Bone marrow (tissue), 2 donors: ENCODE measurements at regions not wholly inside any gene's neighbourhood (a gene's known extent, or its start where the extent isn't known, plus 50 kb on each side); places are given as distances from the start of the nearest gene placed in this dataset.

Source experiments
- DNase-seq, 2 donors: peaks; one replicate each; lab custom pipeline; 2025; lab: John Stamatoyannopoulos, UW

GRCh38 chr20:21956591-21956990 is 251.1 kb downstream of the PAX1 start:
- DNase-seq: no peak

GRCh38 chr20:21947406-21947805 is 241.9 kb downstream of the PAX1 start:
- no peak for DNase-seq

GRCh38 chr20:21944227-21944626 is 238.8 kb downstream of the PAX1 start:
- no peak for DNase-seq

GRCh38 chr20:21941941-21942805 is 236.7 kb downstream of the PAX1 start:
- no peak for DNase-seq

- DNase-seq: no peak
Measured at GRCh38 chr20:21936720-21937380, 231.4 kb downstream of the PAX1 start.

GRCh38 chr20:21936261-21936660 is 230.8 kb downstream of the PAX1 start:
- no peak for DNase-seq

GRCh38 chr20:21933526-21933925 is 228.1 kb downstream of the PAX1 start:
- no peak for DNase-seq

- DNase-seq: no peak
Measured at GRCh38 chr20:21921251-21921650, 215.8 kb downstream of the PAX1 start.

GRCh38 chr20:21920211-21920610 is 214.7 kb downstream of the PAX1 start:
- DNase-seq: no peak

- no peak for DNase-seq
Measured at GRCh38 chr20:21918398-21918797, 212.9 kb downstream of the PAX1 start.

- DNase-seq: no peak
Measured at GRCh38 chr20:21902391-21902790, 196.9 kb downstream of the PAX1 start.

GRCh38 chr20:21901470-21902275 is 196.2 kb downstream of the PAX1 start:
- DNase-seq: no peak

- no peak for DNase-seq
Measured at GRCh38 chr20:21900431-21900830, 195.0 kb downstream of the PAX1 start.

- DNase-seq: no peak
Measured at GRCh38 chr20:21874921-21875320, 169.5 kb downstream of the PAX1 start.

GRCh38 chr20:21874127-21874526 is 168.7 kb downstream of the PAX1 start:
- DNase-seq: no peak

- DNase-seq: no peak
Measured at GRCh38 chr20:21873291-21873690, 167.8 kb downstream of the PAX1 start.

GRCh38 chr20:21867811-21868210 is 162.3 kb downstream of the PAX1 start:
- DNase-seq: no peak

- DNase-seq: no peak
Measured at GRCh38 chr20:21867353-21867752, 161.9 kb downstream of the PAX1 start.

- DNase-seq: no peak
Measured at GRCh38 chr20:21862956-21863355, 157.5 kb downstream of the PAX1 start.

GRCh38 chr20:21862259-21862946 is 156.9 kb downstream of the PAX1 start:
- no peak for DNase-seq

- no peak for DNase-seq
Measured at GRCh38 chr20:21840991-21841390, 135.5 kb downstream of the PAX1 start.

GRCh38 chr20:21839982-21840381 is 134.5 kb downstream of the PAX1 start:
- no peak for DNase-seq
